GM23338 (cell line): ENCODE measurements at regions not wholly inside any gene's neighbourhood (a gene's known extent, or its start where the extent isn't known, plus 50 kb on each side); places are given as distances from the start of the nearest gene placed in this dataset.

Experiments
- CREB1 ChIP-seq: fragments of 250-450 bp; sonication (Bioruptor Pico); IDR thresholded peaks from 2 replicates; pipeline ENCODE4 v1.5.0; 2020; ENCODE audit warnings: low read depth, mild to moderate bottlenecking, moderate library complexity
- CTCF ChIP-seq, 2 experiments: fragments of 200-600 bp in 1 of 2; sonication (generic) in 1 of 2; conservative IDR thresholded peaks; 2 replicates each; pipeline versions ENCODE4 v1.5.1 to v1.6.1; 2016 to 2017; ENCODE audit warnings: antibody characterized with exemption in 2 of 2, low read depth in 2 of 2, mild to moderate bottlenecking in 2 of 2, moderate library complexity in 1 of 2
- EZH2 ChIP-seq: fragments of 200-600 bp; sonication (generic); IDR thresholded peaks from one replicate; pipeline ENCODE4 v1.8.0; 2017; ENCODE audit warnings: antibody characterized with exemption, mild to moderate bottlenecking, low read depth; ENCODE audit not compliant: unreplicated experiment
- EZH2phosphoT487 ChIP-seq: fragments of 200-600 bp; sonication (generic); IDR thresholded peaks from one replicate; pipeline ENCODE4 v1.8.1; 2018; ENCODE audit warnings: antibody characterized with exemption; ENCODE audit not compliant: unreplicated experiment
- JUNB ChIP-seq: IDR thresholded peaks from one replicate; pipeline ENCODE4 v1.6.1; 2016; ENCODE audit warnings: antibody characterized with exemption; ENCODE audit not compliant: unreplicated experiment
- POLR2AphosphoS5 ChIP-seq: IDR thresholded peaks from 2 replicates; pipeline ENCODE4 v1.6.1; 2016; ENCODE audit warnings: antibody characterized with exemption, low read depth
- REST ChIP-seq: IDR thresholded peaks from one replicate; pipeline ENCODE4 v1.6.1; 2018; ENCODE audit warnings: antibody characterized with exemption; ENCODE audit not compliant: unreplicated experiment
- STAT1 ChIP-seq: IDR thresholded peaks from one replicate; pipeline ENCODE4 v1.6.1; 2016; ENCODE audit warnings: antibody characterized with exemption; ENCODE audit not compliant: unreplicated experiment
- ZNF114 ChIP-seq: fragments of 250-450 bp; sonication (Bioruptor Pico); IDR thresholded peaks from 2 replicates; pipeline ENCODE4 v1.5.0; 2020; ENCODE audit warnings: mild to moderate bottlenecking, moderate library complexity

GRCh38 chr4:83213640-83214039 is 71.0 kb downstream of the COQ2 start:
- TF ChIP-seq CTCF (conservative IDR thresholded peaks at IDR 0.05; ENCODE audit: low read depth in 2 of 2) (no peak), EZH2 (no peak), EZH2phosphoT487 (no peak), REST (no peak), POLR2AphosphoS5 (no peak), CREB1 (CRISPR knock-in tag) (no peak), JUNB (no peak), STAT1 (no peak), ZNF114 (CRISPR knock-in tag) (no peak)
